ENCODE measurements at regions not wholly inside any gene's neighbourhood (a gene's known extent, or its start where the extent isn't known, plus 50 kb on each side); places are given as distances from the start of the nearest gene placed in this dataset.

DNA sequence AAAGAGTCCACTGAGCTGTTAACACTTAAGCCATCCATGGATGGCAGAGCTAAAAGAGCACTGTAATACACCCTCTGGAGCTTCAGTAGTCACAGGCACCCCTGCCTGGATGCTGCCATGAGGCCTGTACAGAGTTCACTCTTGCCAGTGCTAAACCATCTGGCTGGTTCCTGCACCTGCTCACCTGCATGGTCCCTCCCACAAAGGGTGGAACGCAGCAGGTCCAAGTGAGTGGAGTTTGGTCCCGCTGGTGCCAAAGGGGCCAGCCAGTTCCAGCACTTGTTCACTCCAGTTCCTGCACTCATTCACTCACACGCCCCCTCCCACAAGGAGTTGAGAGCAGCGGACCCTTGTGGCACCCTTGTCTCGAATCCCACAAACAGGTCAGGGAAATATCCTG is 503.5 kb downstream of the HACE1 start:
- TF ChIP-seq CTCF (IDR thresholded peaks at IDR 0.05) = no peak
- TF ChIP-seq POLR2A (IDR thresholded peaks at IDR 0.05) = no peak

All from testis (tissue), 2 donors.